NCI-H748 (cell line): ENCODE measurements at regions not wholly inside any gene's neighbourhood (a gene's known extent, or its start where the extent isn't known, plus 50 kb on each side); places are given as distances from the start of the nearest gene placed in this dataset.
A peak's percentile ranks its signal among the peaks of the same experiment; 100 is the strongest.
"Not testable (repeated sequence)": the region's sequence is repeated elsewhere in the genome, so short reads cannot be mapped to it uniquely, and the experiment has no call there.

Experiments
- DNase-seq: peaks from one replicate; lab custom pipeline; 2025; ENCODE audit not compliant: unreplicated experiment; lab: John Stamatoyannopoulos, UW

- no peak for DNase-seq
Measured at GRCh38 chr1:90864681-90865080, 147.6 kb upstream of the BARHL2 start.

- no peak for DNase-seq
Measured at GRCh38 chr1:90862782-90863181, 145.7 kb upstream of the BARHL2 start.

DNA sequence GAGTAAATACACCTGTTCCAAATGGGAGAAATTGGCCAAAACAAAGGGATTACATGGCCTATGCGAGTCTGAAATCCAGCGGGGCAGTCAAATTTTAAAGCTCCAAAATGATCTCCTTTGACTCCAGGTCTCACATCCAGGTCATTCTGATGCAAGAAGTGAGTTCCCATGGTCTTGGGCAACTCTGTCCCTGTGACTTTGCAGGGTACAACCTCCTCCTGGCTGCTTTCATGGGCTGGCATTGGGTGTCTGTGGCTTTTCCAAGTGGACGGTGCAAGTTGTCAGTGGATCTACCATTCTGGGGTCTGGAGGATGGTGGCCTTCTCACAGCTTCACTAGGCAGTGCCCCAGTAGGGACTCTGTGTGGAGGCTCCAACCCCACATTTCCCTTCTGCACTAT is 144.3 kb upstream of the BARHL2 start:
- DNase-seq, result not testable (repeated sequence)

- no peak for DNase-seq
Measured at GRCh38 chr1:90856463-90857007, 139.4 kb upstream of the BARHL2 start.

DNA sequence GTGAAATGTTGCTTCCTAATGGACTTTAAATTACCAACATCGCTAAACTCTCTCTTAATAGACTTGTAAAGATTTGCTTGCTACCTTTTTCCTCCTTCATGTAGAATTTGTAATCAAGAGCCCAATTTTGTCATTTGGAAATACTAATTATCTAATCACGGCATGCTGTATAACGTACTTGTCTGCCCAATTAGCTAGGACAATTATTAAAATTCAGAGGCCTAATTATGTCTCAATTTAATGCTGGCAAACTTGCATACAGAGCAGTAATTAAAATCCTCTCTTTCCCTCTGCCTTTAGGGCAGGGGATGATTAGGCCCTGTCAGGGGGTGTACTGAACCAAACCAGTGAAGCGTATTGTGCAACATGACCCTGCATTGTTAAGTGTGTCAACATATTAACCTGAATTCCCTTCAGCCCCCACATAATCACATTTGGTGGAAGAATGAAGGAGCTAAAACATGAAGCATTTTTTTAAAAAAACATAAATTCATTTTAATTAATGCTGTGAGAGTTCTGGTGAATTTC is 137.4 kb upstream of the BARHL2 start:
- DNase-seq, result peak; percentile 67

DNA sequence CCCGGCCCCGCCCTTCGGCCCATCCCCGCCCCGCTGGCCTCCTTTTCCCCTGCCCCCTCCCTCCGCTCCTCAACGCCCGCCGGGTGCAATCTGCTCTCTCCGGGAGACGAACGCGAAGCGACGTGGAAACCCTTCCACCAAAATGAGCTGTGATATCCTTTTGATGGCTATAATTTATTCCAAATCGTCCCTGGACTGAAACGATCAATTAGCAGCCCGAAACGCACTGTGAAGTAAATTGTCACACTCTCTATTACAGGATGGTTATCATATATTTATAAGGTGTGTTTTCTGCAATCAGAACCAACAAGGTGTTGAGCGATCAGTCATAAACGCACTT is 134.6 kb upstream of the BARHL2 start:
- no peak for DNase-seq

DNA sequence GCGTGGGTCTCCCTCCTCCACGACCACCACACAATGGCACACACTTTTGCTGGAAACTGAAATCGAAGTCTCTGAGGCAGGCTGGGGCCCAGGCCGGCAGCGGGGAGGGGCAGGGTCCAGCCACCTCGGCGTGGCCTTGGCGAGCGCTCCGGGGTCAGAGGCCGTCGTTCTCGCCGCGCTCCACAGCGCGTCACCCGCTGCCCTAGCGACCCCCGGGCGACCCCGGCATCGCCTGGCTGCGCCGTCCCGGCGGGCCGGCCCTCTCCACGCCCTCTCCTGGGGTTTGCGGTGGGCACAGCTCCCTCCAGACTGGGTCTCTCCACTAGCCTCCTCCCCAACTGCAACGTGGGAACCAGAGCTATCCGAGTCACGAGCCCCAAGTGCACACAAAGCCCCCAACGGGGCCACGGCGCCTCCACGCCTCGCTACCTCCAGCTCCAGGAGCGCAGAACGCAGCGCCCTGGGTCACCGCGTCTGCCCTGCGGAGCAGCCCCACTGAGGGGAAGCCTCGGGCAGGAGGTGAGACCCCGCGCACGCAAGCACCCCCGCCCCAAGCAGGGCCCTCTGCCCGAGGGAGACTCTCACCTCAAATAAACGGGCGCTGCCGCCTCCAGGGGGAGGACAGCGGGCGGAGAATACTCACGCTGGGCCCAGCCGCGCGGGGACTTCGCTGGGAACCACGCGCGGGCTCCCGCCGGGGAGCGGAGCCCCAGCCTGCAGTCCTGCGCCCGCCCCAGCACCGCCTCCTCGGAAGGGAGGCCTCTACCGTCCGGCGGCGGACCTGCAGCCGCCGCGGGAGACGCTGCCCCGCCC is 134.0 kb upstream of the BARHL2 start:
- DNase-seq, result peak; percentile 80

GRCh38 chr1:90850181-90850897 is 133.2 kb upstream of the BARHL2 start:
- peak; percentile 40 for DNase-seq

DNA sequence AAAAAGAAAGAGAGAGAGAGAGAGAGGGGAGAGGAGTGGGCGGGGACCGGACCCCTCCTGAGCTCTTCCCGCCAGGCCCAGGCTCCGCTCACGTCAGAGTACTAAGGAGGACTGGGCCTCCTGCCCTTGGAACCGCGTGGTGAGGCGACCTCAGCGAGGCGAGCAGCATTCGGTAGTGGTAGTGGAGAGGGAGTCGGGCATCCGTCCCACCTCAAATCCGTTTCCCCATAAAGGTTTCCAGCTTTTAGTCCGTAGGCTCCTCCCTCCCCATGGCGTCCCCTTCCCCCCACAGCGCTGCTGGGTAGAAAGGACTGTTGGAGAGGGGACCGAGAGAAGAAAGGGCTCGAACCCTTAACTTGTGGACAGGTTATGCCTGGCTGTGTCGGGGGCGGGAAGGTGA is 124.4 kb upstream of the BARHL2 start:
- no peak for DNase-seq

- DNase-seq, result peak; percentile 2
Measured at GRCh38 chr1:90840352-90840751, 123.2 kb upstream of the BARHL2 start.

GRCh38 chr1:90839323-90839722 is 122.2 kb upstream of the BARHL2 start:
- DNase-seq, result no peak

- DNase-seq, result no peak
Measured at GRCh38 chr1:90838720-90839119, 121.6 kb upstream of the BARHL2 start.

DNA sequence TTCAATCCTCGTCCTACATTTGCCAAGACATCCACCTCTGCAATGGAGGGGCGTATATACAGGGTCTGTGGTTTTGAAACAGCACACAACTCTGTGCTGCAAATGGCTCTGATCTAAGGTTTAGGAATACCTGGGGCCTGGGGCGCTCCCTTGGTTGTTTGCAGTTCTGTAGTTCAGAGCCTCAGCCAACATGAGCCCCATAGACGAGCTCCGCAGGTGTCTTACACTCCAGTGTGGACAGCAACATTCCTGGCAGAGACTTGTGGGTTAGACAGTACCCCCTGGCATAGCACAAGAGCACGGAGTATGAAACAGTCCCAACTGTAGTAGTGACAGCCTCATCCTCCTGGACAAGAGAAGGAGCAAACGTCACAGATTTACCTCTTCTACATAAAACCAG is 120.3 kb upstream of the BARHL2 start:
- no peak for DNase-seq

GRCh38 chr1:90836345-90836679 is 119.2 kb upstream of the BARHL2 start:
- peak; percentile 20 for DNase-seq

DNA sequence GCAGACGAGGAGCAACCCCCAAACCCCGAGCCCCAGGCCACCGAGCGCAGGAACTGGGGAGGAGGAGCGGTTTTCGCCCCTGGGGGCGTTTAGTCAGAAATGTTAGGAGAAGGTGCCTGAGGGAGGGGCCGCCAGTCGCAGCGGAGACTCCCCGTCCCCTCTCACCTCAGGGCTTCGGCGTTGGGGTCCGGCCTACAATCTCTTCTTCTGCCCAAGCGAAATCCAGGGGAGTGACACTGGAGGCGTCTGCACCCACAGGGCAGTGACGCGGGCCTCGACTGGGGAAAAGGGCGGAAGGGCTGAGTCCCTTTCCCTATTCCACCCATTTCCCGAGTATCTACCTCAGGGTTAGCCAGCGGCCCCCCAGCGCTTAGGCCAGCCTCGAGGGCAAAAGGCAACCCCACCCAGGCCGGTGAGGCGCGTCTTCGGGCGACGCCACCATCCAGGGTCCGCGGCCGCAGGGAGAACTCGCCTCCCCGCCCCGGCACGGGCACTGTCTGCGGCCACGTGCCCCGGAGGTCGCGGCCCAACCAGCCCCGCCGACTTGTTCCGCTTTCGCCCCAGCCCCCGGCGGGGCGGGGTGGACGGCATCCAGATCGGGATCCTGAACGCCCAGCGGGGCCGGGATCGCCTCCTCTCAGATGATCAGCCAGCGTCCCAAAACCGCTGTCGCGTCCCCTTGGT is 118.7 kb upstream of the BARHL2 start:
- DNase-seq, result peak; percentile 31

DNA sequence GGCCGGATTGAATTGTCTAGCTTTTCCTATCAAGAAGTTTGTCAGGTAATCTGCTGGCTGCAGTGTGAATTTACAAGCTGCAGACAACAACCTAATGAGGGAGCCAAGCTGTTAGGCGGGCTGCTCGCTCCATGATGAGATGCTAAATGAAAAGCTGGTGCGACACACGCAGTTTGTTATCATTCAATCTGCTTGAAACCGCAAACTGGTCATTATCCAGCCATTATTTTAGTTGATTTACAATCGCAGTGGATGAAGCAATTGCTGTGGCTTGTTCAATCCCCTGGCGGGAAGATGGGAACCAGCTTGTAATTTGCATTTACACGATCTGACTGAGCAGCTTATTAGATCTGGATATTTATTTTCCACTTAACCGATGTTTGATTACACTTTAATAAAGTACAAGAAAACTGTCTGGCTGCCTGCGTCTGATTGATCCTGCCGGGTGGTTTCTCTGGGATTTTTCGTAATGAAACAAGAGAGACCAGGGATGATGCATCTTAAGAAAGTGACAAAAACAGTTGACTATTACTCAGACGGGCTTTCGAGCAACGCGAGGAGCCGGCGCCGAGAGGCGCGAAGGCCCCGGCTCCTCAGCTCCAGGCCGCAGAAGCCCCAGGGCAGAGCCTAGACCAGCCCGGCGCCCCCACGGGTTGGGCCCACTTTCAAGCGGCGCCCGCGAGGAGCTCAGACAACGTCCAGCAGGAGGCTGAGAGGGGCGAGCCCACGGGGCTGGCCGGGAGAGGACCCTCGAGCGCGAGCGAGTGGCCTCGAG is 118.0 kb upstream of the BARHL2 start:
- DNase-seq, result peak; percentile 82

DNA sequence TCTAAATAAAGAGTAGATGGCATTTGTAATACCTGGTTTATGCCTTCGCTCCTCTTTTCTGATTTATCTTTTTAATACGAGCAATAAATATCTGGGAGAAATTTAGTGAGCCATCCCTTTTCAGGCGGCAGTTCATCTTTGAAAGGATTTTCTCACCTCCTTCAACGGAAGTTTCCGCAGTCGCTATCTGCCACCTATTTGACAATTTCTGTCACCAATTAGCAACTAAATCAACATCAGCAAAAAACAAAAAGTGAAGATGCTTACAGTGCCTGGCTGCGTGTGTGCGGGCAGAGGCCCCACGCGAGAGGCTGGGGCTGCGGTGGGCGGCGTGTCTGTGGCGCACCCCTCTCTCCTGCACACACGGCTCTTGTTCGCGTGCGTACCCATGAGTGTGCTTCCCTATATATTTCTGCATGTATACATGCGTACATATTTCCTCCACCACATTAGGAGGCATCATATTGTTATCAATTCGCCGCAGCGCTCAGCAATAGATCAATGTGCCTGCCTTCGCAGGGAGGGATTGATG is 117.3 kb upstream of the BARHL2 start:
- DNase-seq, result no peak

DNA sequence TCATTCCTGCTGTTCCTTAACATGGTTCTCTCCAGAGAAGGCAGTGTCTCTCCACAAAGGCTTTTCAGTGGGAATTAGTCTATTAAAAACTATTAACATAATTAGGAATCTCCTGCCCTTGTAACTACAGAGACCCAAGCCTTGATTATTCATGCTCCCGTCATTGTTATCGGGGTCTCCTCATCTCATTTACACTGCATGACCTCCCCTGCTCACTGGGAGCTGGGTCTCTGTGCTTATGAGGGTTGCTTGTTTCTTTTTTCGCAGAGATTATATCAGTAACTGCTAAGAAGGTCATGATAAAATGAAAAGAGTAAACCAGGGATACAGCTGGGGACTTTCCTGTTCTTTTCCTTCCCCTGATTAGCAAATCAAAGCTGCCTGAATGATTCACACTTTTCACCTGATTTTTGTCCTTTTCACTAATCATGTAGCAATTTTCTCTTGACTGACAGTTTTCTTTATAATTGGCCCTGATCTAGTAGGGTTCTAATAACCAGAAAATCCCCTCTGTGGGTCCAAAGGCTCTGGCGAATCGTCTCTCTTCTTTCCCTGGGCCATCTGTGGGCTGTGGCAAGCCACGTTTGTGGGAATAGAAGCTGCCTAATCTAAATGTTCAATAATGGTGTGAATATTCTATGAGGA is 116.5 kb upstream of the BARHL2 start:
- DNase-seq, result no peak

DNA sequence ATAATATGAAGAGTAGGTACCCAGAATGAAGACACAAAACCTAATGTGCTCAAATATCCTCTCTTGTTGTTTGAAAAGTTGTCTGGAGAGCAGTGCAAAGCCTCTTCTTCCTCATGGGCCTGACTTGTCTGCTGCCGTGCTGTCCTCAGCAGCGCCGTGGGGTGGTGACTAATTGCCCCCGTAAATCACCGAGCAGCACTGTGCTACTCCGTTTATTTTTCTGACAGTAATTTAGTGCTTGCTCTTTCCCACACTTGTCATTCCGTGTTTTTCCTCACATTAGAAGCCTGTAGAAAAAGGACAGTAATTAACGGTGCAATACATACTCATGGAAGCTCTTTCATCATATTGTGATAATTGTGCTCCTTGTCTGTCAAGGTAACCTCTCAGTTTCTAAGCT is 114.8 kb upstream of the BARHL2 start:
- peak; percentile 59 for DNase-seq

- no peak for DNase-seq
Measured at GRCh38 chr1:90826834-90827233, 109.7 kb upstream of the BARHL2 start.
